ENCODE measurements at regions not wholly inside any gene's neighbourhood (a gene's known extent, or its start where the extent isn't known, plus 50 kb on each side); places are given as distances from the start of the nearest gene placed in this dataset.

- TF ChIP-seq ZNF462 (CRISPR knock-in tag; IDR thresholded peaks at IDR 0.05), result no peak
- no peak for TF ChIP-seq EZH2phosphoT487 (IDR thresholded peaks at IDR 0.05; ENCODE audit: unreplicated experiment)
- TF ChIP-seq ZNF114 (CRISPR knock-in tag; IDR thresholded peaks at IDR 0.05), result no peak
- TF ChIP-seq CREB1 (CRISPR knock-in tag; IDR thresholded peaks at IDR 0.05; ENCODE audit: low read depth), result no peak
- no peak for TF ChIP-seq CTCF (conservative IDR thresholded peaks at IDR 0.05; ENCODE audit: low read depth in 2 of 2)
- no peak for TF ChIP-seq POLR2AphosphoS5 (IDR thresholded peaks at IDR 0.05; ENCODE audit: low read depth)
- TF ChIP-seq EZH2 (IDR thresholded peaks at IDR 0.05; ENCODE audit: low read depth, unreplicated experiment), result no peak
Measured at GRCh38 chr2:145140658-145141057, 620.7 kb upstream of the ZEB2 start (continued).

GRCh38 chr2:145138626-145139025 lies 618.7 kb upstream of the ZEB2 start:
- Mint-ChIP-seq H3K9me3 (no peaks in the 10 kb centered on the region), H3K36me3 (ENCODE audit: low read depth) (no peaks in the 10 kb centered on the region), H3K4me3 (no peak overlapping the region), H3K27me3 (ENCODE audit: insufficient read depth, low read depth, poor library complexity) (no peaks in the 10 kb centered on the region), H3K4me1 (no peaks in the 10 kb centered on the region; the same call in 2 of the 3 replicates), H3K27ac (no peak overlapping the region)
- H3K4me3 ChIP-seq, result no peak overlapping the region
- no peaks in the 10 kb centered on the region for H3F3A ChIP-seq (replicated peaks; ENCODE audit: low read depth)
- no peaks in the 10 kb centered on the region for H4K20me1 ChIP-seq (replicated peaks; ENCODE audit: insufficient read depth)
- H3K27me3 ChIP-seq (ENCODE audit: insufficient read depth), result no peaks in the 10 kb centered on the region
- H3K36me3 ChIP-seq (ENCODE audit: insufficient read depth), result no peaks in the 10 kb centered on the region
- ATAC-seq, result no peak
- no peaks in the 10 kb centered on the region for H3K9me2 ChIP-seq (ENCODE audit: insufficient read depth)
- H3K4me2 ChIP-seq, result no peak overlapping the region
- no peak overlapping the region for H2AFZ ChIP-seq
- DNase-seq (ENCODE audit: low spot score), result no peak
- H3K4me1 ChIP-seq (ENCODE audit: insufficient read depth), result no peaks in the 10 kb centered on the region
- no peaks in the 10 kb centered on the region for H3K79me2 ChIP-seq (replicated peaks; ENCODE audit: insufficient read depth)
- no peak overlapping the region for H3K27ac ChIP-seq (ENCODE audit: low read depth)
- TF ChIP-seq ZNF331 (CRISPR knock-in tag; IDR thresholded peaks at IDR 0.05; ENCODE audit: low read depth), result no peak
- TF ChIP-seq CREB1 (CRISPR knock-in tag; IDR thresholded peaks at IDR 0.05; ENCODE audit: low read depth), result no peak
- TF ChIP-seq EZH2phosphoT487 (IDR thresholded peaks at IDR 0.05; ENCODE audit: unreplicated experiment), result no peak
- TF ChIP-seq JUNB (IDR thresholded peaks at IDR 0.05; ENCODE audit: unreplicated experiment), result no peak

All from GM23338 (cell line).